ENCODE measurements at regions not wholly inside any gene's neighbourhood (a gene's known extent, or its start where the extent isn't known, plus 50 kb on each side); places are given as distances from the start of the nearest gene placed in this dataset.
A peak's percentile ranks its signal among the peaks of the same experiment; 100 is the strongest.

DNA sequence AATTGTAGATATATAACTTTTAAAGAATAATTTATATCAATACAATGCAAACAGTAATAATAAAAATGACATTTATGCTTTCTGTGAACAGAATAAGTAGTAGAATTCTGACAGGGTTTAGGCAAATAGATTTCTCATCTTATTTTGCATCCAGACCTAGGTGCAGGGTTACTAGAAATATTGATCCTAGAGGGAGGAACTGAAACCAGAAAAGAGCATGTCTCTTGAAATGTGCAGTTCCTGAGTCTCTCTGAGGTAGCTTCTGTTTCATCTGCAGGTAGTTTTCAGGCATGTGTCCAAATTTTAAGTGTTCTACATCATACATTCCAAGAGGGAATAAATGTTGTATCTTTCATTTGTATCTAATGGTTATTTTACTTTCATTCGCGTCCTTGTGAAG is 631.9 kb upstream of the ADGRL4 start:
- TF ChIP-seq, protein P1, sequence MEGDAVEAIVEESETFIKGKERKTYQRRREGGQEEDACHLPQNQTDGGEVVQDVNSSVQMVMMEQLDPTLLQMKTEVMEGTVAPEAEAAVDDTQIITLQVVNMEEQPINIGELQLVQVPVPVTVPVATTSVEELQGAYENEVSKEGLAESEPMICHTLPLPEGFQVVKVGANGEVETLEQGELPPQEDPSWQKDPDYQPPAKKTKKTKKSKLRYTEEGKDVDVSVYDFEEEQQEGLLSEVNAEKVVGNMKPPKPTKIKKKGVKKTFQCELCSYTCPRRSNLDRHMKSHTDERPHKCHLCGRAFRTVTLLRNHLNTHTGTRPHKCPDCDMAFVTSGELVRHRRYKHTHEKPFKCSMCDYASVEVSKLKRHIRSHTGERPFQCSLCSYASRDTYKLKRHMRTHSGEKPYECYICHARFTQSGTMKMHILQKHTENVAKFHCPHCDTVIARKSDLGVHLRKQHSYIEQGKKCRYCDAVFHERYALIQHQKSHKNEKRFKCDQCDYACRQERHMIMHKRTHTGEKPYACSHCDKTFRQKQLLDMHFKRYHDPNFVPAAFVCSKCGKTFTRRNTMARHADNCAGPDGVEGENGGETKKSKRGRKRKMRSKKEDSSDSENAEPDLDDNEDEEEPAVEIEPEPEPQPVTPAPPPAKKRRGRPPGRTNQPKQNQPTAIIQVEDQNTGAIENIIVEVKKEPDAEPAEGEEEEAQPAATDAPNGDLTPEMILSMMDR (IDR thresholded peaks at IDR 0.05; ENCODE audit: extremely low read depth, missing control alignments) = no peak
- DNase-seq (ENCODE audit: low spot score) = peak; percentile 3

DNA sequence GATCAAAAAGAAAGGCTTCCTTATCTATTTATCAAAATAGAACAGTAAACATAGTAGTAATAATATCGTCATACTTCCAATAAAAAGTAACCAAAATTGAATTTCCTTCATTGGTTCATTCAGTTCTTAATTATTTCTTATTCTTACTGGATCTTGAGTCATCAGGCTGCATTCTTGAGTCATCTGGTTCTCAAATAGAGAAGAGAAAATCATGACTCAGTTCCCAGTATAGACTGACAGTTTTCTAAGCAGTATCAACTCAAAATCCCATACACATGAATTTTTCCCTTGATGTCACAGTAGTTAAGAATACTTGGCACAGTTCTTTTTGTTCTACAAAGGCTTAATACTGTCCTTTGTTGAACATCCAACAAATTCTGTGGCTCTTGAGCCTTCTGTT is 626.9 kb upstream of the ADGRL4 start:
- DNase-seq (ENCODE audit: low spot score) = no peak
- TF ChIP-seq, protein P1 (IDR thresholded peaks at IDR 0.05; ENCODE audit: extremely low read depth, missing control alignments) = no peak

DNA sequence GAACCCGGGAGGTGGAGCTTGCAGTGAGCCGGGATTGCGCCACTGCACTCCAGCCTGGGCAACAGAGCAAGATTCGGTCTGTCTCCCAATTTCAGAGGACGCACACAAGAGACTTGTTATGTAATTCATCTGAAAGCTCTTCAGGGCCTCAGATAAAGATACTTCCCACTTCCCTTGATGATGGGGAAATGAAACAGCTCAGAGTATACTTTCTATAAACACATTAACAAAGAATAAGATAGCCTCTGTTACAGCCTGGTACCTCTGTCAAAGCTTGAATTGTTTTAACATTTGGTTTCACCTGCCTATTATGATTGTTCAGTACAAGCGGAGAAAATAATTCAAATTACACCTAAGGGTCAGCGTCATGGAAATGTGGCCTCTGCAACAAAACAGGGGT is 622.9 kb upstream of the ADGRL4 start:
- DNase-seq (ENCODE audit: low spot score) = no peak
- TF ChIP-seq, protein P1 (IDR thresholded peaks at IDR 0.05; ENCODE audit: extremely low read depth, missing control alignments) = no peak

GRCh38 chr1:79617777-79618176 is 611.2 kb upstream of the ADGRL4 start:
- TF ChIP-seq, protein P1 (IDR thresholded peaks at IDR 0.05; ENCODE audit: extremely low read depth, missing control alignments) = no peak
- DNase-seq (ENCODE audit: low spot score) = no peak

GRCh38 chr1:79614762-79615161 is 608.2 kb upstream of the ADGRL4 start:
- TF ChIP-seq, protein P1 (IDR thresholded peaks at IDR 0.05; ENCODE audit: extremely low read depth, missing control alignments) = no peak

DNA sequence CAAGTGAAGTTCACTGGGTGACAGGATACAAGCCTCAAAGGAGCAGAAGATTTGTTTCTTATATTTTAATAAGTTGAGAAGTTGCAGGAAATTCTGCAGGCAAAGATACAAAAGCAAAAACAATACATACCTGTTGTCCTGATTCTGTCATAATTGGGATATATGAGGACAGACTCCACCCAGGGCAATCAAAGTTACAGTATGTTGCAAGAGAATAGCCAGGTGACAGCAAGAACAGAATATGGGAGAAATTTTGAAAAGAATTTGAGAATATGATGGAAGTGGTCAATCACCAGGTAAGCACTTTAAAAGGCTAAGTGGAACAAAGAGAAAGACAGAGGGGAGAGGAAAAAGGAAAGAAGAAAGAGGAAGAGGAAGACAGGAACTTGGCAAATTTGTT is 607.6 kb upstream of the ADGRL4 start:
- TF ChIP-seq, protein P1 (IDR thresholded peaks at IDR 0.05; ENCODE audit: extremely low read depth, missing control alignments) = no peak

More at GRCh38 chr1:79614762-79615161, 608.2 kb upstream of the ADGRL4 start:
- no peak for DNase-seq (ENCODE audit: low spot score)

GRCh38 chr1:79613046-79613445 is 606.5 kb upstream of the ADGRL4 start:
- no peak for DNase-seq (ENCODE audit: low spot score)
- TF ChIP-seq, protein P1 (IDR thresholded peaks at IDR 0.05; ENCODE audit: extremely low read depth, missing control alignments) = no peak

More for the DNA sequence above, 607.6 kb upstream of the ADGRL4 start:
- DNase-seq (ENCODE audit: low spot score) = no peak
